MCF 10A (cell line): ENCODE measurements at regions not wholly inside any gene's neighbourhood (a gene's known extent, or its start where the extent isn't known, plus 50 kb on each side); places are given as distances from the start of the nearest gene placed in this dataset.

Source experiments
- BruUV-seq: library from RNA; stranded (reverse); fragments of 400-500 nt; replicated peaks from 2 replicates; lab custom pipeline; 2021; lab: Mats Ljungman, UMichigan
- CTCF ChIA-PET: fragments of 300-600 bp; sonication (Branson Sonifier 250); formaldehyde crosslinking; extraction: SDS; loops from one replicate; lab custom pipeline; 2021; ENCODE audit warnings: antibody characterized with exemption, inconsistent platforms; lab: Yijun Ruan, JAX
- POLR2A ChIA-PET: fragments of 300-600, 350-650 bp; sonication (Branson Sonifier 250); formaldehyde crosslinking; extraction: SDS; loops from one replicate; lab custom pipeline; 2020; ENCODE audit warnings: antibody characterized with exemption, inconsistent platforms; lab: Yijun Ruan, JAX
- DNase-seq: peaks from one replicate; pipeline ENCODE4 v3.0.0-alpha.2; 2018; ENCODE audit not compliant: unreplicated experiment
- H3K27ac Mint-ChIP-seq: one replicate; pipeline ENCODE4 v1.8.0; 2022; ENCODE audit warnings: mild to moderate bottlenecking, low read depth, mixed read lengths; ENCODE audit not compliant: unreplicated experiment
- H3K27me3 Mint-ChIP-seq: one replicate; pipeline ENCODE4 v1.8.0; 2022; ENCODE audit warnings: mixed read lengths; ENCODE audit not compliant: insufficient read depth, unreplicated experiment
- H3K36me3 Mint-ChIP-seq: one replicate; pipeline ENCODE4 v1.8.0; 2022; ENCODE audit warnings: mild to moderate bottlenecking, moderate library complexity, mixed read lengths; ENCODE audit not compliant: insufficient read depth, unreplicated experiment
- H3K4me1 Mint-ChIP-seq: one replicate; pipeline ENCODE4 v1.8.0; 2022; ENCODE audit warnings: mixed read lengths; ENCODE audit not compliant: insufficient read depth, unreplicated experiment
- H3K4me3 Mint-ChIP-seq: one replicate; pipeline ENCODE4 v1.8.0; 2022; ENCODE audit warnings: mild to moderate bottlenecking, moderate library complexity, mixed read lengths; ENCODE audit not compliant: unreplicated experiment
- H3K9me3 Mint-ChIP-seq: one replicate; pipeline ENCODE4 v1.8.0; 2022; ENCODE audit warnings: mixed read lengths; ENCODE audit not compliant: unreplicated experiment
- intact Hi-C: fragments of 100-400 bp; cut with micrococcal nuclease; formaldehyde crosslinking; loops from 2 replicates; pipeline ENCODE4 v1.14.1; 2022
- TF ChIP-seq, protein P1 (sequence below): fragments of 200-600 bp; IDR thresholded peaks from one replicate; pipeline ENCODE4 v1.8.0; 2022; ENCODE audit warnings: antibody characterized with exemption, mild to moderate bottlenecking; ENCODE audit not compliant: unreplicated experiment

DNA sequence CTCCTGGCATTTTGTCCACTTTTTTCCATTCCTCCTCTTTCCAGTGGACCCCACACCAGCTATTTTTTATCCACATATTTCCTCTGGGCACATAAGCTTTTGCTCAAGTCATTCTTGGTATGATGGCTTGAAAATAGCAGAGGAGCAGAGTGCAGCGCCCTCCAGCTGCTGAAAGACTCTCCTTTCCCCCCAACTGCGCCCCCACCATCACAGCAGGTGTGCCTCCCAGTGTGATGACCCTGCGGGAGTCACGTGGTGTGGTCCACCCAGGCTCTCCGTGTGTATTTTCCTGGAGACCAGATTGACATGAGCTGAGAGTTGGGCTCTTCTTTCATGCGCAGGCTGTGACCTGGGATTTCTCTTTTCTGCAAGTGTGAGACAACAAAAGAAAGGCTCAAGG lies 1241.6 kb downstream of the TBC1D22A start:
- no TSS peak for BruUV-seq
- CTCF ChIA-PET: no interaction called here
- Mint-ChIP-seq H3K9me3 (peaks cover 43% of the 10 kb centered on the region), H3K4me1 (no peaks in the 10 kb centered on the region), H3K27ac (no peak overlapping the region), H3K27me3 (no peaks in the 10 kb centered on the region), H3K36me3 (no peaks in the 10 kb centered on the region), H3K4me3 (no peak overlapping the region)
- POLR2A ChIA-PET: no interaction called here
- intact Hi-C loops: no loop called here
- TF ChIP-seq, protein P1, sequence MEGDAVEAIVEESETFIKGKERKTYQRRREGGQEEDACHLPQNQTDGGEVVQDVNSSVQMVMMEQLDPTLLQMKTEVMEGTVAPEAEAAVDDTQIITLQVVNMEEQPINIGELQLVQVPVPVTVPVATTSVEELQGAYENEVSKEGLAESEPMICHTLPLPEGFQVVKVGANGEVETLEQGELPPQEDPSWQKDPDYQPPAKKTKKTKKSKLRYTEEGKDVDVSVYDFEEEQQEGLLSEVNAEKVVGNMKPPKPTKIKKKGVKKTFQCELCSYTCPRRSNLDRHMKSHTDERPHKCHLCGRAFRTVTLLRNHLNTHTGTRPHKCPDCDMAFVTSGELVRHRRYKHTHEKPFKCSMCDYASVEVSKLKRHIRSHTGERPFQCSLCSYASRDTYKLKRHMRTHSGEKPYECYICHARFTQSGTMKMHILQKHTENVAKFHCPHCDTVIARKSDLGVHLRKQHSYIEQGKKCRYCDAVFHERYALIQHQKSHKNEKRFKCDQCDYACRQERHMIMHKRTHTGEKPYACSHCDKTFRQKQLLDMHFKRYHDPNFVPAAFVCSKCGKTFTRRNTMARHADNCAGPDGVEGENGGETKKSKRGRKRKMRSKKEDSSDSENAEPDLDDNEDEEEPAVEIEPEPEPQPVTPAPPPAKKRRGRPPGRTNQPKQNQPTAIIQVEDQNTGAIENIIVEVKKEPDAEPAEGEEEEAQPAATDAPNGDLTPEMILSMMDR: no peak
- DNase-seq: no peak

DNA sequence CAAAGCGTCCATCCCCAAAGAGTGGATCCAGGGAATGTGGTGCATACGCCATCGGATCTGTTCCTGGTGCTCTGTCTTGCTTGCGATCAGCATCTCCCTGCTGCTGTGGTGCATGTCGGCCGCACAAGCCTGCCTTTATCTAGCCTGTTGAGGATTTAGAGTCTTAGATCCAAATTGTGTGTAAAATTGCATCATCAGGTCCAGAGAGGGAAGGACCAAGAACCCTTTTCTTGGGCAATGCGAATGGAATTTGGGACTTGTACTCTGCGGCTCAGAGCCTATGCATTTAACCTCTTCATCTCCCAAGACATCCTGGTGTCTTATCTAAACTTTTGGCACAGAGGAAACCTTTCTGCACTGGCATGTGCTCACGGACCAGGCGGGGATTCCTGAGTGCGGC lies 1238.7 kb downstream of the TBC1D22A start:
- Mint-ChIP-seq H3K4me1 (no peaks in the 10 kb centered on the region), H3K36me3 (no peaks in the 10 kb centered on the region), H3K4me3 (no peak overlapping the region), H3K9me3 (peaks cover 28% of the 10 kb centered on the region), H3K27me3 (no peaks in the 10 kb centered on the region), H3K27ac (no peak overlapping the region)
- intact Hi-C loops: no loop called here
- ChIA-PET POLR2A (no interaction called here), CTCF (no interaction called here)
- BruUV-seq: no TSS peak
- DNase-seq: no peak
- TF ChIP-seq, protein P1: no peak

DNA sequence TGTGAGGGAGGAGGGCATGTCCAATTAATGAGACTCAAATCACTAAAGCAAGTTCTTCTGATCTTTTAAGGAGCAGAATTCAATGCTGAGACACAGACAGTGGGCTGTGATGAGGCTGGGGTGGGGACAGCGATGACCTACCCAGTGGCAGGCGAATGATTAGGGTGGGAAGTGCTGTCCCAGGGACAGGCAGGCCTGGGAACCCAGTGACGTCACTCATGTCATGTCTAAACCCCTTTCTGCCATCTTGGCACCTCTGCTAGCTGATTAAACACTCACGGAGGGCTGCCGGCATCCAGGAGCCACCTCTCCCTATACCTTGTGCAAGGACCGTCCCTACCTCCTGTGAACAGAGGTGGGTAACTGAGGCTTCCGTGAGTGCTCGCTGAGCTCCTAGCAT lies 1235.2 kb downstream of the TBC1D22A start:
- no TSS peak for BruUV-seq
- intact Hi-C loops: no loop called here
- Mint-ChIP-seq H3K4me1 (no peaks in the 10 kb centered on the region), H3K27ac (no peak overlapping the region), H3K4me3 (no peak overlapping the region), H3K36me3 (no peaks in the 10 kb centered on the region), H3K9me3 (peaks cover 38% of the 10 kb centered on the region), H3K27me3 (no peaks in the 10 kb centered on the region)
- ChIA-PET POLR2A (interaction anchor here (0.7 kb wide), 1 partner anchor 140 kb away, joined by 3 read pairs; no protein-coding TSS in a partner anchor), CTCF (no interaction called here)
- DNase-seq: no peak
- TF ChIP-seq, protein P1: no peak

DNA sequence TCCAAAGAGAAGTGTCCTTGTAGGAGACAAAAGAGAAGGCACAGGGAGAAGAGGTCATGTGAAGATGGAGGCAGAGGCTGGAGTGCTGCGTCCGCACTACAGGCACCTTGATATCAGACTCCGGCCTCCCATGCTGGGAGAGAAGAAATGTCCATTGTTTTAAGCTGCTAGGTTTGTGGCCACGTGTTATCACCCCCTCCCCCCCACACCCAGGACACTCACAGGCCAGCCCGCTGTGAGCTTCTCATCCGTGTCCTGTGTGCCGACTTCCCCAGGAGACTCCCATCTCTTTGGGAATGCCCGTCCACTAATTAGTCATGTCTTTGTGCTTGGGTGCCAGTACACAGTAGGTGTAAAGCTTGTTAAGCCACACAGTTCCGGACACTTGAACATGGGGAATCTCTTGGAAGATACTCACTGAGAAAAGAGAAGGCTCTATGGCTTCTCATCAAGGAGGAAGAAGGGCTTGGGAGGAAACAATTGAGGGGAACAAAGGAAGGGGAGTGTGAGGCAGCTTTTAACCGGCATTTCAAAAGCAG lies 1234.7 kb downstream of the TBC1D22A start:
- ChIA-PET POLR2A (interaction anchor here (0.7 kb wide), 1 partner anchor 139 kb away, joined by 3 read pairs; no protein-coding TSS in a partner anchor), CTCF (no interaction called here)
- intact Hi-C loops: no loop called here
- TF ChIP-seq, protein P1: no peak
- Mint-ChIP-seq H3K9me3 (peaks cover 38% of the 10 kb centered on the region), H3K27ac (no peak overlapping the region), H3K4me3 (no peak overlapping the region), H3K36me3 (no peaks in the 10 kb centered on the region), H3K27me3 (no peaks in the 10 kb centered on the region), H3K4me1 (no peaks in the 10 kb centered on the region)
- no peak for DNase-seq
- BruUV-seq: no TSS peak
